ENCODE measurements at regions not wholly inside any gene's neighbourhood (a gene's known extent, or its start where the extent isn't known, plus 50 kb on each side); places are given as distances from the start of the nearest gene placed in this dataset.

DNA sequence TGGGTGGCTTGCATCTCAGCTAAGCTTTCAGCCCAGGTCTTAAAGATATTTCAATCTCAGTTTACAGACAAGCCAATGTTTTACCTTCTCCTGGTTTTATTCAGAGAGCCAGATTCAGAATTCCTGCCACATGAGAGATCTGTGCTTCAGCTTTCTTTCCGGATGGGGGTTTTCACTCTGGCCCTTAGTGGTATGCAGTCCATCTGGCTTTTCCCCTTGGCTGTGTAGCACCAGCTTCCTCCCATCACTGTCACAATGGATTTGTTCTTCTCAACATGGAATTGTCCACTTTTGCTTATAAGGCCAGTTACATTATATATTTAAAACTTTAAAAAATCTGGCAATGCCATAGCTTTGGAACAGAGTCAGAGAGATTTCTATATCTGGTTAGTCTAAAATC is 303.9 kb downstream of the ETS1 start:
- TF ChIP-seq RARB (CRISPR knock-in tag; IDR thresholded peaks at IDR 0.05) (no peak), CSRNP3 (CRISPR knock-in tag; IDR thresholded peaks at IDR 0.05) (no peak), ZNF70 (CRISPR knock-in tag; IDR thresholded peaks at IDR 0.05) (no peak), ZNF8 (CRISPR knock-in tag; IDR thresholded peaks at IDR 0.05) (no peak), SNAI2 (CRISPR knock-in tag; IDR thresholded peaks at IDR 0.05) (no peak), ESRRG (CRISPR knock-in tag; IDR thresholded peaks at IDR 0.05) (no peak), OSR1 (CRISPR knock-in tag; IDR thresholded peaks at IDR 0.05) (no peak), ZFP3 (CRISPR knock-in tag; IDR thresholded peaks at IDR 0.05) (no peak), ARNTL (CRISPR knock-in tag; IDR thresholded peaks at IDR 0.05; ENCODE audit: borderline replicate concordance, low read depth) (no peak), POU6F1 (CRISPR knock-in tag; IDR thresholded peaks at IDR 0.05; ENCODE audit: borderline replicate concordance, low read depth) (no peak), CSDC2 (CRISPR knock-in tag; IDR thresholded peaks at IDR 0.05) (no peak), BACH2 (CRISPR knock-in tag; IDR thresholded peaks at IDR 0.05; ENCODE audit: borderline replicate concordance) (no peak), PPARA (CRISPR knock-in tag; IDR thresholded peaks at IDR 0.05; ENCODE audit: borderline replicate concordance) (no peak)
- TF ChIP-seq, protein P1, sequence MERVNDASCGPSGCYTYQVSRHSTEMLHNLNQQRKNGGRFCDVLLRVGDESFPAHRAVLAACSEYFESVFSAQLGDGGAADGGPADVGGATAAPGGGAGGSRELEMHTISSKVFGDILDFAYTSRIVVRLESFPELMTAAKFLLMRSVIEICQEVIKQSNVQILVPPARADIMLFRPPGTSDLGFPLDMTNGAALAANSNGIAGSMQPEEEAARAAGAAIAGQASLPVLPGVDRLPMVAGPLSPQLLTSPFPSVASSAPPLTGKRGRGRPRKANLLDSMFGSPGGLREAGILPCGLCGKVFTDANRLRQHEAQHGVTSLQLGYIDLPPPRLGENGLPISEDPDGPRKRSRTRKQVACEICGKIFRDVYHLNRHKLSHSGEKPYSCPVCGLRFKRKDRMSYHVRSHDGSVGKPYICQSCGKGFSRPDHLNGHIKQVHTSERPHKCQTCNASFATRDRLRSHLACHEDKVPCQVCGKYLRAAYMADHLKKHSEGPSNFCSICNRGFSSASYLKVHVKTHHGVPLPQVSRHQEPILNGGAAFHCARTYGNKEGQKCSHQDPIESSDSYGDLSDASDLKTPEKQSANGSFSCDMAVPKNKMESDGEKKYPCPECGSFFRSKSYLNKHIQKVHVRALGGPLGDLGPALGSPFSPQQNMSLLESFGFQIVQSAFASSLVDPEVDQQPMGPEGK (CRISPR knock-in tag; IDR thresholded peaks at IDR 0.05; ENCODE audit: borderline replicate concordance), result no peak
- TF ChIP-seq, protein P2, sequence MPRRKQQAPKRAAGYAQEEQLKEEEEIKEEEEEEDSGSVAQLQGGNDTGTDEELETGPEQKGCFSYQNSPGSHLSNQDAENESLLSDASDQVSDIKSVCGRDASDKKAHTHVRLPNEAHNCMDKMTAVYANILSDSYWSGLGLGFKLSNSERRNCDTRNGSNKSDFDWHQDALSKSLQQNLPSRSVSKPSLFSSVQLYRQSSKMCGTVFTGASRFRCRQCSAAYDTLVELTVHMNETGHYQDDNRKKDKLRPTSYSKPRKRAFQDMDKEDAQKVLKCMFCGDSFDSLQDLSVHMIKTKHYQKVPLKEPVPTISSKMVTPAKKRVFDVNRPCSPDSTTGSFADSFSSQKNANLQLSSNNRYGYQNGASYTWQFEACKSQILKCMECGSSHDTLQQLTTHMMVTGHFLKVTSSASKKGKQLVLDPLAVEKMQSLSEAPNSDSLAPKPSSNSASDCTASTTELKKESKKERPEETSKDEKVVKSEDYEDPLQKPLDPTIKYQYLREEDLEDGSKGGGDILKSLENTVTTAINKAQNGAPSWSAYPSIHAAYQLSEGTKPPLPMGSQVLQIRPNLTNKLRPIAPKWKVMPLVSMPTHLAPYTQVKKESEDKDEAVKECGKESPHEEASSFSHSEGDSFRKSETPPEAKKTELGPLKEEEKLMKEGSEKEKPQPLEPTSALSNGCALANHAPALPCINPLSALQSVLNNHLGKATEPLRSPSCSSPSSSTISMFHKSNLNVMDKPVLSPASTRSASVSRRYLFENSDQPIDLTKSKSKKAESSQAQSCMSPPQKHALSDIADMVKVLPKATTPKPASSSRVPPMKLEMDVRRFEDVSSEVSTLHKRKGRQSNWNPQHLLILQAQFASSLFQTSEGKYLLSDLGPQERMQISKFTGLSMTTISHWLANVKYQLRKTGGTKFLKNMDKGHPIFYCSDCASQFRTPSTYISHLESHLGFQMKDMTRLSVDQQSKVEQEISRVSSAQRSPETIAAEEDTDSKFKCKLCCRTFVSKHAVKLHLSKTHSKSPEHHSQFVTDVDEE (CRISPR knock-in tag; IDR thresholded peaks at IDR 0.05), result no peak
- TF ChIP-seq, protein P3, sequence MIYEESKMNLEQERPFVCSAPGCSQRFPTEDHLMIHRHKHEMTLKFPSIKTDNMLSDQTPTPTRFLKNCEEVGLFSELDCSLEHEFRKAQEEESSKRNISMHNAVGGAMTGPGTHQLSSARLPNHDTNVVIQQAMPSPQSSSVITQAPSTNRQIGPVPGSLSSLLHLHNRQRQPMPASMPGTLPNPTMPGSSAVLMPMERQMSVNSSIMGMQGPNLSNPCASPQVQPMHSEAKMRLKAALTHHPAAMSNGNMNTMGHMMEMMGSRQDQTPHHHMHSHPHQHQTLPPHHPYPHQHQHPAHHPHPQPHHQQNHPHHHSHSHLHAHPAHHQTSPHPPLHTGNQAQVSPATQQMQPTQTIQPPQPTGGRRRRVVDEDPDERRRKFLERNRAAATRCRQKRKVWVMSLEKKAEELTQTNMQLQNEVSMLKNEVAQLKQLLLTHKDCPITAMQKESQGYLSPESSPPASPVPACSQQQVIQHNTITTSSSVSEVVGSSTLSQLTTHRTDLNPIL (CRISPR knock-in tag; IDR thresholded peaks at IDR 0.05; ENCODE audit: low read depth), result no peak
- ATAC-seq, result peak; percentile 95

GRCh38 chr11:128282053-128282452 is 305.3 kb downstream of the ETS1 start:
- ATAC-seq, result no peak
- TF ChIP-seq ZNF8 (CRISPR knock-in tag; IDR thresholded peaks at IDR 0.05) (no peak), CSDC2 (CRISPR knock-in tag; IDR thresholded peaks at IDR 0.05) (no peak), ZNF565 (CRISPR knock-in tag; conservative IDR thresholded peaks at IDR 0.05; ENCODE audit: low read depth) (no peak), TCF4 (CRISPR knock-in tag; IDR thresholded peaks at IDR 0.05; ENCODE audit: borderline replicate concordance) (no peak), POU6F1 (CRISPR knock-in tag; IDR thresholded peaks at IDR 0.05; ENCODE audit: borderline replicate concordance, low read depth) (no peak), ZC3H10 (CRISPR knock-in tag; IDR thresholded peaks at IDR 0.05) (no peak), ZFP30 (CRISPR knock-in tag; IDR thresholded peaks at IDR 0.05) (no peak), OSR1 (CRISPR knock-in tag; IDR thresholded peaks at IDR 0.05) (no peak), ESRRG (CRISPR knock-in tag; IDR thresholded peaks at IDR 0.05) (no peak), GLIS3 (CRISPR knock-in tag; IDR thresholded peaks at IDR 0.05) (no peak), CSRNP3 (CRISPR knock-in tag; IDR thresholded peaks at IDR 0.05) (no peak), ZFP3 (CRISPR knock-in tag; IDR thresholded peaks at IDR 0.05) (no peak), RARB (CRISPR knock-in tag; IDR thresholded peaks at IDR 0.05) (no peak)
- TF ChIP-seq, protein P2 (CRISPR knock-in tag; IDR thresholded peaks at IDR 0.05), result no peak
- TF ChIP-seq, protein P1 (CRISPR knock-in tag; IDR thresholded peaks at IDR 0.05; ENCODE audit: borderline replicate concordance), result no peak
